Medulla oblongata (tissue), 1 donor: ENCODE measurements at regions not wholly inside any gene's neighbourhood (a gene's known extent, or its start where the extent isn't known, plus 50 kb on each side); places are given as distances from the start of the nearest gene placed in this dataset.
"Not testable (repeated sequence)": the region's sequence is repeated elsewhere in the genome, so short reads cannot be mapped to it uniquely, and the experiment has no call there.

Experiments
- DNase-seq: peaks from one replicate; pipeline ENCODE4 v3.0.0-alpha.2; 2015; ENCODE audit errors: extremely low spot score

GRCh38 chrX:77160301-77160700 is 286.9 kb upstream of the FGF16 start:
- DNase-seq: no peak

- DNase-seq: no peak
Observed at GRCh38 chrX:77162777-77163176, 284.4 kb upstream of the FGF16 start.

GRCh38 chrX:77167993-77168392 is 279.2 kb upstream of the FGF16 start:
- DNase-seq: no peak

DNA sequence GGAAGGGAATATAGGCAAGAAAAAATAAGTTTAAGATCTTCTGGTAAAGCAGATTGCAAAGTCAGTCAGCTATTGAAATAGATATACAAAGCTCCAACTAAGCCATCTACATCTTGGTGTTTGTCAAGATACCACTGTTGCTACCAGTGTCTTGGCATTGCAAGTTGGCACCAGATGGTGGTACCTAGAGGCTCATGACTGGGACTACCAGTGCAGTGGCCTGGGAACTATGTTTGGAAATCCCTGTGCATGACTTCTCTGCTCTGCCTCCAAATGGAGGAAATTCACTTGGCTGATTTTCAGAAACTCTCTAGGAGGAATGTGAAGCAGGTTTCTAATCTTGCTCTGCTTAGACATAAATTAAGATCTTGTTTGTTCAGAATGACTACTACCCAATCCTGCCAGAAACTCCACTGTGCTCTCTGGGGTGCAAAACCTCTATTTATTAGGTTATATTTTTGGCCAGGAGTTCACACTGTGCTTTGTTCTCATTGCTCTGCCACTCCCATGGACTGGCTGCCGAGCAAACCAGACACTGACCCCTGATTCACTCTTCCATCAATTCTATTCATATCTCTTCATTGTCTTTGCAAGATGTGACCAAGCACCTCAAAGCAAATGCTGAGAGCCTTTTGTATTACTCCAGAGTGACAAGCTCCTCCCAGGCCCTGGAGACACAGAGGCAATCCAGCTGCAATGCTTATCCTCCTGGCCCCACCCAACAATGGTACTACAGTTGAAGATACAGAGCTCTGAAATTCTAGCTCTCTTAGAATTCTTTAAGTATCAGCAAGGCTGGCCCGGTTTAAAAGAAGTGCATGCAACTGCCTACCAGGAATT is 272.3 kb upstream of the FGF16 start:
- no peak for DNase-seq

DNA sequence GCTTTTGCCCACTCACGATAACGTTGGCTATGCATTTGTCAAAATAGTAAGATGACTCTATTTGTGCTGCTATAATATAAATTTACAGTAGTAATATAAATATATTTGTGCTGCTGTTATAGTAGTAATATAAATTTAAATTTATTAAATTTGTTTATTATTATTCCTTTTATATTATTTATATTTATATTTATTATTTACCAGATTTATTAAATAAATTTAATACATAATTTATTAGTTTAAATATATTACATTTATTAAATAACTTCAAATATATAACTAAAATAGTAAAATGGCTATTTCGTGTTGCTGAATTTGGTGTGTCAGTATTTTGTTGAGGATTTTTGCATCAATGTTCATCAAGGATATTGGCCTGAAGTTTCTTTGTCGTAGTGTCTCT is 246.5 kb upstream of the FGF16 start:
- DNase-seq: no peak

GRCh38 chrX:77223046-77223445 is 224.1 kb upstream of the FGF16 start:
- DNase-seq: no peak

- no peak for DNase-seq
Observed at GRCh38 chrX:77264490-77264889, 182.7 kb upstream of the FGF16 start.

GRCh38 chrX:77275392-77275791 is 171.8 kb upstream of the FGF16 start:
- no peak for DNase-seq

DNA sequence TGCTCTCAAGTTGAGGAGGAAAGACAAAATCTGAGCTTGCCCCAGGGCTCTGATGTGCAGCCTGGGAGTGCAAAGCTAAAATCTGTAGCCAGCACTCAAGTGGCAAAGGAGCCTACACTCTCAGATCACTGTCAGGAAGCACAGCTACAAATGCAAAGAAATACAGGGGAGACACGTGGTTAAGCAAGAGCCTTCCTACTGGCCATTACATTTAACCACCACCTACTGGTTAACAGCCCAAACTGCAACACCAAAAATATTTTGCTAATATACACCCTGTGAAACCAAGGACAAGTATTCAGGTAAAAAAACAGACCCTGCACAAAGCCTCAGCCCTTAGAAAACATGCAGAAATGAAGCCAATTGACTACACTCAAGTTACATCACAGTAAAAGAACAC is 170.4 kb upstream of the FGF16 start:
- no peak for DNase-seq

GRCh38 chrX:77277911-77278310 is 169.3 kb upstream of the FGF16 start:
- DNase-seq: no peak

- DNase-seq: not testable (repeated sequence)
Observed at GRCh38 chrX:77279373-77279772, 167.8 kb upstream of the FGF16 start.

DNA sequence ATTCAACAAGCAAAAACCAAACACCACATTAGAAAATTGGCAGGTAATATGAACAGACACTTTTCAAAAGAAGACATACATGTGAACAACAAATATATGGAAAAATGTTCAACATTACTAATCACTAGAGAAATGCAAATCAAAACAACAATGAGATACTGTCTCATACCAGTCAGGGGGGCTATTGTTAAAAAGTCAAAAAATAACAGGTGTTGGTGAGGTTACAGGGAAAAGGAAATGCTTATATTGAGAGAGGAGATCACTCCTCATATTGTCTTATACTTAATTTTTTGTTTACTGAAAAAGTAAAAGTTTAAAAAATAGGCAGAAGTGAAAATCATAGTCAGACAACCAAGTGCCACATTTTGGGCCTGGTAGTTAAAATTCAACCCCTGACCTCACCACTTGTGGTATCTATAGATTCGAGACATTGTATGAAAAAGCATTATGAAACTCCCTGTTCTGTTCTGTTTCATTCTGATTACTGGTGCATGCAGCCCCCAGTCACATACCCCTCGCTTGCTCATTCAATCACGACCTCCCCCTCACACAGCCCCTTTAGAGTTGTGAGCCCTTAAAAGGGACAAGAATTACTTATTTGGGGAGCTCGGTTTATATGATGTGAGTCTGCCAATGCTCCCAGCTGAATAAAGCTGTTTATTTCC is 153.7 kb upstream of the FGF16 start:
- DNase-seq: no peak

GRCh38 chrX:77298296-77298695 is 148.9 kb upstream of the FGF16 start:
- DNase-seq: no peak

DNA sequence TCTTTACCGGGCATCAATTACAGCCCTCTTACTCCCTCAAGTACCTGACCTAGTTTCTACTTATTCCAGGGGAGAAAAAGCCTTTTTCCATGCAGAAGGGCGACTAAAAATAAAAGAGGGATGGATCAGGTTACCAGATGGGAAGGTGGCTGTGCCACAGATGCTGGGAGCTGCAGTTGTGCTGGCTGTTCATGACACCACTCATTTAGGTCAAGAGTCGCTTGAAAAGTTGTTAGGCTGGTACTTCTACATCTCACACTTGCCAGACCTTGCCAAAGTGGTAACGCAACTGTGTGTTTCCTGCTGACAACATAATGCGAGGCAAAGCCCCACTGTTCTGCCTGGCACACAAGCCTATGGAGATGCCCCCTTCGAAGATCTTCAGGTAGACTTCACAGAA is 148.4 kb upstream of the FGF16 start:
- no peak for DNase-seq

DNA sequence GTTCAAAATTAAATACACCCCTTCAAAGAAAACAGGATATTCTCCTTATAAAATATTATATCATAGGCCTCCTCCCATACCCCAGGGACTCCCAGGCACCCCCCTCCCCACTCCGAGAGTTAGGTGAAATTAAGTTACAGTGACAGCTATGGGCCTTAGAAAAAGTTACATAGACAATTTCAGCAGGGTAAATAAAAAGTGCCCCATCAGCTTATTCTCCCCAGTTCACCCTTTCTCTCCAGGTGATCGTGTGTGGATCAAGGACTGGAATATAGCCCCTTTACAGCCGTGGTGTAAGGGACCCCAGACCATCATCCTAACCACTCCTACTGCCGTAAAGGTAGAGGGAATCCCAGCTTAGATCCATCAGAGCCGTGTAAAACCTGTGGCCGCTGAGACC is 147.6 kb upstream of the FGF16 start:
- no peak for DNase-seq

GRCh38 chrX:77342004-77342403 is 105.2 kb upstream of the FGF16 start:
- no peak for DNase-seq

GRCh38 chrX:77346859-77347258 is 100.3 kb upstream of the FGF16 start:
- no peak for DNase-seq

DNA sequence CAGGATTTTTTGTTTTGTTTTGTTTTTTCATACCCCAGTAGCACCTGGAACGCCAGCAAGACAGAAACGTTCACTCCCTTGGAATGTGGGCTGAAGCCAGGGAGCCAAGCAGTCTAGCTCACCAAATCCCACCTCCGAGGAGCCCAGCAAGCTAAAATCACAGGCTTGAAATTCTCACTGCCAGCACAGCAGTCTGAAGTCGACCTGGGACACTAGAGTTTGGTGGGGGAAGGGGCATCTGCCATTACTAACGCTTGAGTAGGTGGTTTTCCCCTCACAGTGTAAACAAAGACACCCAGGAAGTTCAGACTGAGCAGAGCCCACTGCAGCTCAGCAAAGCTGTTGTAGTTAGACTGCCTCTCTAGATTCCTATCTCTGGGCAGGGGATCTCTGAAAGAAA is 99.6 kb upstream of the FGF16 start:
- no peak for DNase-seq

GRCh38 chrX:77389891-77390290 is 57.3 kb upstream of the FGF16 start:
- no peak for DNase-seq

DNA sequence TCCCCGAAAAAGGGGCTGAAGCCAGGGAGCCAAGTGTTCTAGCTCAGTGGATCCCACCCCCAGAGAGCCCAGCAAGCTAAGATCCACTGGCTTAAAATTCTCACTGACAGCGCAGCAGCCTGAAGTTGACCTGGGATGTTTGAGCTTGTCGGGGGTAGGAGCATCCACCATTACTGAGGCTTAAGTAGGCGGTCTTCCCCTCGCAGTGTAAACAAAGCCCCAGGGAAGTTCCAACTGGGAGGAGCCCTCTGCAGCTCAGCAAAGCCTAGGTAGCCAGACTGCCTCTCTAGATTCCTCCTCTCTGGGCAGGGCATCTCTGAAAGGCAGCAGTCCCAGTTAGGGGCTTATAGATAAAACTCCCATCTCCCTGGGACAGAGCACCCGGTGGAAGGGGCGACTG is 56.8 kb upstream of the FGF16 start:
- not testable (repeated sequence) for DNase-seq

GRCh38 chrX:77396781-77397180 is 50.4 kb upstream of the FGF16 start:
- no peak for DNase-seq
